Umbilical cord (tissue), 1 donor: ENCODE measurements at regions not wholly inside any gene's neighbourhood (a gene's known extent, or its start where the extent isn't known, plus 50 kb on each side); places are given as distances from the start of the nearest gene placed in this dataset.
"Not testable (repeated sequence)": the region's sequence is repeated elsewhere in the genome, so short reads cannot be mapped to it uniquely, and the experiment has no call there.

Source experiments
- DNase-seq: peaks from one replicate; pipeline ENCODE4 v3.0.0-alpha.2; 2015; ENCODE audit warnings: low spot score

- no peak for DNase-seq
Measured at GRCh38 chr9:115799734-115800133, 353.9 kb upstream of the PAPPA start.

DNA sequence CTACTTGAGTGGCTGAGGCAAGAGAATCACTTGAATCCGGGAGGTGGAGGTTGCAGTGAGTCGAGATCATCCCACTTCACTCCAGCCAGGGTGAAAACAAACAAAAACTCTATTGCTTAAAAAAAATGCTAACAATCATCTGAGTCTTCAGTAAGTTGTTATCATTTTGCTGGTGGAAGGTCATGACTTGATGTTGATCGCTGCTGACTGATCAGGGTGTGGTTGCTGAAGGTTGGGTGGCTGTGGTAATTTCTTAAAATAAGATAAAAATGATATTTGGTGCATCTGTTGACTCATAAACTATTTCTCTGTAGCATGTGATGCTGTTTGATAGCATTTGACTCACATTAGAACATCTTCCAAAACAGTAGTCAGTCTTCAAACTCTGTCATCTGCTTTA is 349.4 kb upstream of the PAPPA start:
- DNase-seq = no peak

DNA sequence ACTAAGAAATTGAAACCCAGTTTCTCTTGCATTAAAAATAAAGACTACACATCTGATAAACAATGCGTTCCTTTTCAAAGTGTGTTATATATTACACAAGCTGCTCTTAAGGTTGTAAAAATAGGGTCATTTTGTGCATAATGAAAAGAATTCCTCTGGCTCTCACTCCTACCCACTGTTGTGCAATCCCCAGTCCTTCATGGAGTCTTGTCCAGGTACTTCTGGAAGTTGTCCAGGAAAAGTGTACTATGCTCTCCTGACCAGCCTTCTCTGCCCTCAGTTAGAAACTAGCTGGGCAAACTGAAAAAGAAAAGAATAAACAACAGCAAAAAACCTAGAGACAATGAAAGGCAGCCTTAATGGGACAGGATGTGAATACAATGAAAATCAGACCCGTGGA is 345.5 kb upstream of the PAPPA start:
- DNase-seq = no peak

DNA sequence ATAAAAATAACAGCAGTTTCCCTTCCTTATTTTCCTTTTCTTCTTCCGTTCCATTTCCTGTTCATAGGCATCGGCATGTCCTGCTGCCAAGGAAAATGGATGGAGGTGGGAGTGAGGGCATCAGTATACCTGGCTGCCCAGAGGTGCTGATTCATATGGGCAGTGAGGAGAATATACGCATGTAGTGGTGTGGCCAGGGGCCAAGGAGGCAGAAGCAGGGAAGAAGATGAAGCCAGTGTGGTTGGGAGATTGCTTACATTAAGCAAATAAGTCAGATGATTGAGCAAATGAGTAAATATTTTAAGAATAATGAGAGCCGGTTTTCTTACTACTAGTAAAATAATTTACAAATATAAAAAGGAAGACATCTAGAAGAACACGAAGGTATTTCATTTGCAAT is 344.9 kb upstream of the PAPPA start:
- DNase-seq = no peak

DNA sequence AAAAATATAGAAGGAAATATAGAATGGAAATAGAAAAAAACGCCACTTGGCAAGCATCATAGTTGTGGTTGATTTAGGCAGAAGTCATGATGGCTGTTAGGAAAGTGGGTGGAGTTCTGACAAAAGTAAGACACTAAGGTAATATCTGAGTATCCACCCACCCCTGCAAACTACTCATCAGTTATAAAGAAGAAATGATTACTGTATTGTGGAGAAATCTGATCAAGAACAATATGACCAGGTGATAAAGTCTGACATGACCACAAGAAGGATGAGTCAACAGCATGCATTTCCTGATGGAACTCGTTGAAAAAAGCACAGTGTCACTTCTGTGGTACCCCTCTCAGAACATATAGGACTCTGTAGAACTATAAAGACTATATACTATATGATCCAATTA is 343.4 kb upstream of the PAPPA start:
- no peak for DNase-seq

DNA sequence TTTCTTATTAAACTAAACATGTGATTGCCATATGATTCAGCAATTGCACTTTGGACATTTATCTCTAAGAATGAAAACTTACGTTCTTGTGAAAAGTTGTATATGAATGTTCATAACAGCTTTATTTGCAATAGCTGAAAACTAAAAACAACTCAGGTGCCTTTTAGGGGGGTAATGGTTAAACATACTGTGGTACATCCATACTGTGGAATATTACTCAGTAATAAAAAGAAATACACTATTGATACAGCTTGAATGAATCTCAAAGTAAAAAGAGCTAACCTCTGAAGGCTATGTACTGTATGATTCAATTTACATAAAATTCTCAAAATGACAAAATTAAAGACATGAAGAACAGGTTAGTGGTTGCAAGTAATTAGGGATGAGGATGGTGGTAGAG is 339.5 kb upstream of the PAPPA start:
- DNase-seq = no peak

DNA sequence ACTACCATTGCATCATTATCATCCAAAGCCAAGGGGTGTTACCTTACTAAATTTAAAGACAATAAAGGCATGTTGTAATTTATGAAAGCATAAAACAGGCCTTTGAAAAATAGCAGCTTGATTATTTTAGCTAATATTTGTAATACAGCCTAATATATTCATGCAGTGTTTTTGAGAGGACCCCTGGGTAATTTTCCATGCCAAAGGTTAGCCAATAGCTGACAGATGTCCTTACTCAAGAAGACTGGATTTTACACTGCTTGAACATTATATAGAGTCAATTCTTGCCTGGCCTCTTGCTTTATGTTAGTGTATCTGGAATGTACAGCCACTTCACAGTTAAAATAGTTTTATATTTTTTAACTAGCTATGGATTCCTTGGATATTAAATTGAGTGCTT is 337.8 kb upstream of the PAPPA start:
- no peak for DNase-seq

- DNase-seq = not testable (repeated sequence)
Measured at GRCh38 chr9:115818651-115819050, 334.9 kb upstream of the PAPPA start.

DNA sequence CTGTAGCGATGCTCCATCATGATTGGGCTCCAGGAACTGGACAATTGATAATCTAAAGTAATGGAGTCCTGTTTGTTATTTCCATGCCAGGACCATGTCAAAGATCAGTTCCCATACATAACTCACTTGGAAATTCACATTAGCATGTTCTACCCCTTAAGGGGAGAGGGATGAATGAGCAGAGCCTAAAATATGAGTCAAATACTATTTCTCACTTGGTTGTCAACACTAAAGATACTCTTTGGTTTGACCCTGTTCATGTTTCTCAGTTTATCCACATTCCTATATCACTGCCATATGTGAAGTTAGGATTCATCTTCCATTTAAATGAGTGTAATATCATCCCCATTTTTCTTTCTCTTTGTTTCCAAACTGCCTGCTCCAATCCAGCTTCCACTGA is 321.6 kb upstream of the PAPPA start:
- no peak for DNase-seq

DNA sequence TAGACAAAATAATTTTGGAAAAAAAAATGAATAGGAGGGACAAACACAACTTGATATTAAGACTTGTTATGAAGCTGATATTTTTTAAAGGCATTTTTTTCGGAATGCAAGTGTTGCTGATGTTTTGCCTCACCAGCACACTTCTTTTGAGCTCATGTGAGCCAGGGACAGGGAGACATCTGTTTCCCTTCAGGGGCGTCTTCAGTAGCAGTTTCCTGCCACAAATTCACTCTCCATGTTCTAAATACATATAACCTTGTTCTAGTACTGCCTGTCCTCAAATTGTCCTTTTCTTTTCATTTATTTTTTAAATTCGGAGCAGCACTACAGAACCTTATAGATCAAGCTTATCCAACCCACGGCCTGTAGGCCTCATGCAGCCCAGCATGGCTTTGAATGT is 316.0 kb upstream of the PAPPA start:
- no peak for DNase-seq

DNA sequence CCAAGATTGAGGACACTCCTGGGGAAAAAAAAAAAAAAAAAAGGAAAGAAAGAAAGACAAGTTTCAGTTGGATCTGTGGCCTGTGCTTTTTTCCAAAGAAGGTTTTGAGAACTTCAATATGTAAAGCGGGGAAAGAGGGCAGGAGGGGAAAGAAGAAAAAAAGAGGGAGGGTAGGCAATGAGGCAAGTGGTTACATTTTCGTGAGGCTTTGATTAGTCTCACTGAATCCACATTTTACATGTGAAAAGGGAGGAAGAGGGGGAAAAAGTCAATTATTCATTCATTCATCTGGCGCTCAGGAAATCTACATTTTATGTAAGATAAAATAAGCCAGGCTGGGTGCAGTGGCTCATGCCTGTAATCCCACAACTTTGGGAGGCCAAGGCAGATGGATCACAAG is 315.2 kb upstream of the PAPPA start:
- DNase-seq = no peak

GRCh38 chr9:115844433-115844832 is 309.2 kb upstream of the PAPPA start:
- not testable (repeated sequence) for DNase-seq

GRCh38 chr9:115845648-115846312 is 307.8 kb upstream of the PAPPA start:
- DNase-seq = peak; percentile 8

- DNase-seq = peak; percentile 7
Measured at GRCh38 chr9:115847216-115847615, 306.4 kb upstream of the PAPPA start.

DNA sequence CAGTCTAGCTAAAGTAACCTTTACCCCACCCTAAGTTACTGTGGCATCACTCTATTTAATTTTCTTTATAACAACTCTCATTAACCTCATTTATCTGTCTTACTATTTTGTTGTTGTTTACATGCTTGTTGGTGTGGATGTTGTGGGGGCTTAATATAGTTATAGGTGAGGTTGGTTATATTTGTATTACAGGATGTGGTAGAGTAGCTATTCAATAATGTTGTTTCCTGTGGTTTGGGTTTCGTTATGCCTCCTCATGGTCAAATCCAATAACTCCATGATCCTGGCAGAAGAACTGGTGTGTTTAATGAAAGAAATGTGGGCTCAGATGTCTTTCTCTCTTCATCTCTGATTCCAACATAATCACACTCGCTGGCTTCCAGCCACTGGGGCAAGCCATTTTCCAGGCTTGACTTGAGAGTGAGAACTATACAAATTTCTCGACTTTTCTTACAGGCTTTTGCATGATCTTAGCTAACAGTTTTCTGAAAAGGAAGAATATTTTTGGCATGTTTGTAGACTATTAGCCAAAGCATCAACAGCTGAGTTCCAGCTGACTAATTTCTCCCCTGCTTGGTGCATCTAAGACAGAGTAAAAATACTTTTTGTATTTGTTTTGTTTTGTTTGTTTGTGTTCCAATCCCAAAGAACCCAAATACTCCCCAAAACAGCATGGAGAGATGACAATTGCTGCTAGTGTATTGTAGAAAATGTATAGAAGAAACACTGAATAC is 303.7 kb upstream of the PAPPA start:
- no peak for DNase-seq

DNA sequence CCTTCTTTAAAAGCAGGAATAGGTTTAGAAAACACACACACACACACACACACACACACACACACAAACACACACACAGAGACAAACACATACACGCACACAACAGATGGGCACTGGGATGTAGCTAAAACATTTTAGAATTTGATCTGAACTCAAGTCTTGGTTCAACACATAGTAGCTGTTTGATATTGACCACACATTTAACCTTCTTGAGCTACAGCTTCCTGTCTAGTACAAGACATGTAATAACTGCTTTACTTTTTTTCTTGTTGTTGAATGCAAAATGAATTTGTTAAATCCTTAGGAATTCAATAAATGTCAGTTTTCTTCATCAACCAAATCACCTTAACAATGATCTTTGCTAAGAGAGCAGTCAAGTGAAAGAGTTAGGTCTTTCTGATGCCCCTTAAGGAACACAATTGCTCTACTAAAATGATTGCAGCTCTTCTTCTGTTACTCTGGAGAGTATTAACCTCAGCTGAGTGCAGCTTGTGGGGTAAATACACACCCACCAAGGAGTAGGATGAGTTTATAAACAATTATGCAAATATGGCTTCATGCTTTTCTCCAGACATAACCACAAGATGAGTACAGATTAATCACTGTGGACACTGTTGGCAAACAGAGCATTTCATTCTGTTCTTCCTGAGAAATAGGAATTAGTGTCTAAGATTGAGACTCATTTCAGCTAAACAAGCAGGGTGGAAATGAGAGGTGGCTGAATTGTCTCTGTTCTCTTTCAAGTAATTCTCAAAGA is 302.9 kb upstream of the PAPPA start:
- no peak for DNase-seq

DNA sequence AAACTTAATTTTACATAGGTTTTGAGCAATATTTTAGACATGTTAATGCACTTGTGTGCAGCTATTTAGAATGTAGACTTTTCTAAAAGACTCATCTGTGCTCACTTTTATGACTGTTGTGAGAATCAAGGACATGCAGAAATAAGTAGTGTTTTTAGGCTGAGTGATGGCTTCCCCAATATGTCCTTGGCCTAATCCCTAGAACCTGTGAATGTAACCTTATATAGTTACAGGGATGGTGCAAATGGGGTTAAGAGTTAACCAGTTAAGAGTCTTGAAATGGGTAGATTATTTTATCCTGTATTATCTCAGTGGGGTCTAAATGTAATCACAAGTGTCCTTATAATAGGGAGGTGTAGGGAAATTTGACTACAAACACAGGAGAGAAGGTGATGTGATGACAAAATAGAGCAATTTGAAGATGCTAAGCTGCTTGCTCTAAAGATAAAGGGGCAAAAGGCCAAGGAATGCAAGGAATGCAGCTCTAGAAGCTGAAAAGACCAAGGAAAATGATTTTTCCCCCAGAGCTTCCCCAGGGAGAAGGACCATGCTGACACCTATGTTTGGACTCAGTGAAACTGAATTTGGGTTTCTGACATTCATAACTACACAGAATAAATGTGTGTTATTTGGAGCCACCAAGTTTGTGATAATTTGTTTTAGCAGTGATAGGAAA is 298.0 kb upstream of the PAPPA start:
- peak; percentile 9 for DNase-seq

DNA sequence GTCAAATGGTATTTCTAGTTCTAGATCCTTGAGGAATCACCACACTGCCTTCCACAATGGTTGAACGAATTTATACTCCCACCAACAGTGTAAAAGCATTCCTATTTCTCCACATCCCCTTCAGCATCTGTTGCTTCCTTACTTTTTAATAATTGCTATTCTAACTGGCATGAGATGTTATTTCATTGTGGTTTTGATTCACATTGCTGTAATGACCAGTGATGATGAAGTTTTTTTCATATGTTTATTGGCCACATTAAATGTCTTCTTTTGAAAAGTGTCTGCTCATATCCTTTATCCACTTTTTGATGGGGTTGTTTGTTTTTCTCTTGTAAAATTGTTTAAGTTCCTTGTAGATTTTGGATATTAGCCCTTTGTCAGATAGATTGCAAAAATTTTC is 295.2 kb upstream of the PAPPA start:
- not testable (repeated sequence) for DNase-seq

GRCh38 chr9:115862021-115862420 is 291.6 kb upstream of the PAPPA start:
- DNase-seq = no peak

GRCh38 chr9:115864581-115864980 is 289.0 kb upstream of the PAPPA start:
- no peak for DNase-seq

GRCh38 chr9:115867326-115867725 is 286.3 kb upstream of the PAPPA start:
- DNase-seq = no peak

GRCh38 chr9:115877852-115878438 is 275.6 kb upstream of the PAPPA start:
- DNase-seq = no peak
